ENCODE measurements at regions not wholly inside any gene's neighbourhood (a gene's known extent, or its start where the extent isn't known, plus 50 kb on each side); places are given as distances from the start of the nearest gene placed in this dataset.

DNA sequence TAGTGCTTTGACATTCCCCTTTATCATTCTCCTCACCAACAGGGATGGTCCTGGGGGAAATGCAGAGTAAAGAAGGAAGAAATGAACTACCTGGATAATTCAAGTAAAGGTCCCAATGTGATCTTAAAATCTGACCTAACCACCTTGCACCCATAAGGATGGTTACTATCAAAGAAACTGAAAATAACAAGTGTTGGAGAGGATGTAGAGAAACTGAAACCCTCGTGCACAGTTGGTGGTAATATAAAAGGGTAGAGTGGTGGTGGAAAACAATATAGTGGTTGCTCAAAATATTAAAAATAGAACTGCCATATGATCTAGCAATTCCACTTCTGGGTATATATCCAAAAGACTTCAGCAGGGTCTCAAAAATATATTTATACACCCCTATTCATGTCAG, 298.6 kb upstream of the PPARGC1A start:
- DNase-seq (ENCODE audit: low read depth in 1 of 2, low spot score in 1 of 2): no peak
- H3K27ac ChIP-seq (replicated peaks): no peak overlapping the region
- TF ChIP-seq, protein P1, sequence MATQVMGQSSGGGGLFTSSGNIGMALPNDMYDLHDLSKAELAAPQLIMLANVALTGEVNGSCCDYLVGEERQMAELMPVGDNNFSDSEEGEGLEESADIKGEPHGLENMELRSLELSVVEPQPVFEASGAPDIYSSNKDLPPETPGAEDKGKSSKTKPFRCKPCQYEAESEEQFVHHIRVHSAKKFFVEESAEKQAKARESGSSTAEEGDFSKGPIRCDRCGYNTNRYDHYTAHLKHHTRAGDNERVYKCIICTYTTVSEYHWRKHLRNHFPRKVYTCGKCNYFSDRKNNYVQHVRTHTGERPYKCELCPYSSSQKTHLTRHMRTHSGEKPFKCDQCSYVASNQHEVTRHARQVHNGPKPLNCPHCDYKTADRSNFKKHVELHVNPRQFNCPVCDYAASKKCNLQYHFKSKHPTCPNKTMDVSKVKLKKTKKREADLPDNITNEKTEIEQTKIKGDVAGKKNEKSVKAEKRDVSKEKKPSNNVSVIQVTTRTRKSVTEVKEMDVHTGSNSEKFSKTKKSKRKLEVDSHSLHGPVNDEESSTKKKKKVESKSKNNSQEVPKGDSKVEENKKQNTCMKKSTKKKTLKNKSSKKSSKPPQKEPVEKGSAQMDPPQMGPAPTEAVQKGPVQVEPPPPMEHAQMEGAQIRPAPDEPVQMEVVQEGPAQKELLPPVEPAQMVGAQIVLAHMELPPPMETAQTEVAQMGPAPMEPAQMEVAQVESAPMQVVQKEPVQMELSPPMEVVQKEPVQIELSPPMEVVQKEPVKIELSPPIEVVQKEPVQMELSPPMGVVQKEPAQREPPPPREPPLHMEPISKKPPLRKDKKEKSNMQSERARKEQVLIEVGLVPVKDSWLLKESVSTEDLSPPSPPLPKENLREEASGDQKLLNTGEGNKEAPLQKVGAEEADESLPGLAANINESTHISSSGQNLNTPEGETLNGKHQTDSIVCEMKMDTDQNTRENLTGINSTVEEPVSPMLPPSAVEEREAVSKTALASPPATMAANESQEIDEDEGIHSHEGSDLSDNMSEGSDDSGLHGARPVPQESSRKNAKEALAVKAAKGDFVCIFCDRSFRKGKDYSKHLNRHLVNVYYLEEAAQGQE (IDR thresholded peaks at IDR 0.05; ENCODE audit: insufficient replicate concordance, low read depth): no peak
- TF ChIP-seq SPI1 (IDR thresholded peaks at IDR 0.05; ENCODE audit: borderline replicate concordance, low read depth) (no peak), GABPA (IDR thresholded peaks at IDR 0.05; ENCODE audit: low read depth) (no peak), POLR2AphosphoS5 (IDR thresholded peaks at IDR 0.05; ENCODE audit: low read depth) (no peak)
- TF ChIP-seq, protein P2, sequence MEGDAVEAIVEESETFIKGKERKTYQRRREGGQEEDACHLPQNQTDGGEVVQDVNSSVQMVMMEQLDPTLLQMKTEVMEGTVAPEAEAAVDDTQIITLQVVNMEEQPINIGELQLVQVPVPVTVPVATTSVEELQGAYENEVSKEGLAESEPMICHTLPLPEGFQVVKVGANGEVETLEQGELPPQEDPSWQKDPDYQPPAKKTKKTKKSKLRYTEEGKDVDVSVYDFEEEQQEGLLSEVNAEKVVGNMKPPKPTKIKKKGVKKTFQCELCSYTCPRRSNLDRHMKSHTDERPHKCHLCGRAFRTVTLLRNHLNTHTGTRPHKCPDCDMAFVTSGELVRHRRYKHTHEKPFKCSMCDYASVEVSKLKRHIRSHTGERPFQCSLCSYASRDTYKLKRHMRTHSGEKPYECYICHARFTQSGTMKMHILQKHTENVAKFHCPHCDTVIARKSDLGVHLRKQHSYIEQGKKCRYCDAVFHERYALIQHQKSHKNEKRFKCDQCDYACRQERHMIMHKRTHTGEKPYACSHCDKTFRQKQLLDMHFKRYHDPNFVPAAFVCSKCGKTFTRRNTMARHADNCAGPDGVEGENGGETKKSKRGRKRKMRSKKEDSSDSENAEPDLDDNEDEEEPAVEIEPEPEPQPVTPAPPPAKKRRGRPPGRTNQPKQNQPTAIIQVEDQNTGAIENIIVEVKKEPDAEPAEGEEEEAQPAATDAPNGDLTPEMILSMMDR (IDR thresholded peaks at IDR 0.05; ENCODE audit: insufficient read depth, low read length): no peak

DNA sequence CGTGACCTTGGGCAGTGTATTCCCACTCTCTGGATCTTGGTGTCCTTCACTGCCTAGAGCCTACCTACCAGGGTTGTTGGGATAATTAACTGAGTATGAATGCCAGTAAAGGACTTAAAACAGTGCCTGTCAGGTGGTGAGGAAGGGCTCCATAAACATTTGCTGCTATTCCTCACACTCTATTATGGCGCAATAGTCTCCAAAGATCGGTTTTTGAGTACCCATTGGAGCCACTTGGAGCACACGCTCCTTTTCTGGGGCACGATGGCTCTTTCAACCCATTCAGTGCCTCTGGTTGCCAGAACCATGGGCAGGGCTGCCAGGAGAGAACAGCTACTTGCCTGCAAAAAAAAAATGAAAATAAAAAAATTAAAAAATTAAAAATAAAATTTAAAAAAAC, 296.6 kb upstream of the PPARGC1A start:
- DNase-seq (ENCODE audit: low read depth in 1 of 2, low spot score in 1 of 2): no peak
- TF ChIP-seq, protein P1 (IDR thresholded peaks at IDR 0.05; ENCODE audit: insufficient replicate concordance, low read depth): no peak
- no peak for TF ChIP-seq GABPA (IDR thresholded peaks at IDR 0.05; ENCODE audit: low read depth)
- TF ChIP-seq SPI1 (IDR thresholded peaks at IDR 0.05; ENCODE audit: borderline replicate concordance, low read depth): no peak
- TF ChIP-seq, protein P2 (IDR thresholded peaks at IDR 0.05; ENCODE audit: insufficient read depth, low read length): no peak
- Histone ChIP-seq H3K27me3 (ENCODE audit: insufficient read depth, poor library complexity, severe bottlenecking) (no peaks in the 10 kb centered on the region), H3K27ac (replicated peaks) (no peak overlapping the region), H3K4me3 (replicated peaks; ENCODE audit: insufficient read depth, low read length) (no peak overlapping the region)

More for the DNA sequence above, 298.6 kb upstream of the PPARGC1A start:
- H3K4me3 ChIP-seq (replicated peaks; ENCODE audit: insufficient read depth, low read length): no peak overlapping the region
- no peaks in the 10 kb centered on the region for H3K27me3 ChIP-seq (ENCODE audit: insufficient read depth, poor library complexity, severe bottlenecking)

DNA sequence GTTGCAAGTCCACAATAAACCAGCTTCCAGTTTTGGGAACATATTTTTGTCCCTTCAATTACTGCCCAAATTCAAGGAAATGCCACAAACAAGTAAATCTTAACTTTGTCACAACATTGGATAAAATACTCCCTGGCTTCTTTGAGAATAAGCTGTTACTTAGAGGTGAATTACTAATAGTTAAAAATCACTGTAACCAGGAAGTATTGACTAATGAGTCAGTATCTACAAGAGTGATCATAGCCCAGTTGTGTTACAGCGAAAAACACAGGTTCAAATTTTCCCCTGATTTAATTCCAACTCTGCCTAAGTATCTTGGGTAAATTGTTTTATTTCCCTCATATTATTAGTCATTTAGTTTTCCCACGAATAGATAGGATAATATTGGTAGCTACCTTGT, 291.2 kb upstream of the PPARGC1A start:
- DNase-seq (ENCODE audit: low read depth in 1 of 2, low spot score in 1 of 2): no peak
- Histone ChIP-seq H3K4me3 (replicated peaks; ENCODE audit: insufficient read depth, low read length) (no peak overlapping the region), H3K27ac (replicated peaks) (no peak overlapping the region), H3K27me3 (ENCODE audit: insufficient read depth, poor library complexity, severe bottlenecking) (no peaks in the 10 kb centered on the region)
- TF ChIP-seq POLR2AphosphoS5 (IDR thresholded peaks at IDR 0.05; ENCODE audit: low read depth): no peak
- TF ChIP-seq SPI1 (IDR thresholded peaks at IDR 0.05; ENCODE audit: borderline replicate concordance, low read depth): no peak
- no peak for TF ChIP-seq GABPA (IDR thresholded peaks at IDR 0.05; ENCODE audit: low read depth)
- TF ChIP-seq, protein P2 (IDR thresholded peaks at IDR 0.05; ENCODE audit: insufficient read depth, low read length): no peak
- TF ChIP-seq, protein P1 (IDR thresholded peaks at IDR 0.05; ENCODE audit: insufficient replicate concordance, low read depth): no peak

All from HL-60 (cell line).